ENCODE measurements at regions not wholly inside any gene's neighbourhood (a gene's known extent, or its start where the extent isn't known, plus 50 kb on each side); places are given as distances from the start of the nearest gene placed in this dataset.

DNA sequence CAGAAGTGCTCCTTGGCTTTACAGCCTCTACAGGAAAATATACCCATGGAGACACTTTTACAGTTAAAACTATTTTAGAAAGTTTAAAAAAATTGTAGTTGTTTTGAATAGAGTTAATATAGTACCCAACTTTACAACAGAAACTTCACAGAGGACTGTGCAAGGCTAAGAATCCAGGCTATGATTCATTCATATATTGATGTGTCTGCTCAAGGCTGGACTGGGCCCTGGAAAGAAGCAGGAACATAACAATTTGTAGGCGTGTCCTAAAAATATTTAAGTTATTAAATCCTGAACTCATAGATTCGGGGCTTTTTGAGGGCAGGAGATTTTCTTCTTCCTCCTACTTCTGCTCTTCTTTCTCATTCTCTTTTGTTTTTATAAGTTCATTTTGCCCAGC lies 291.5 kb upstream of the CCDC179 start:
- BruUV-seq (replicated peaks): no TSS peak
- Histone ChIP-seq H3K27me3 (ENCODE audit: insufficient read depth, low read depth) (no peaks in the 10 kb centered on the region), H4K20me1 (ENCODE audit: insufficient read depth) (no peaks in the 10 kb centered on the region), H3K36me3 (ENCODE audit: low read depth) (no peaks in the 10 kb centered on the region), H3K9me3 (ENCODE audit: insufficient read depth, low read depth) (no peaks in the 10 kb centered on the region), H3K27ac (no peak overlapping the region), H3F3A (ENCODE audit: insufficient read depth, low read depth) (no peaks in the 10 kb centered on the region), H3K79me2 (ENCODE audit: low read depth) (no peaks in the 10 kb centered on the region), H3K4me1 (replicated peaks; ENCODE audit: insufficient read depth) (no peaks in the 10 kb centered on the region), H3K4me3 (no peak overlapping the region), H3K9me2 (ENCODE audit: insufficient read depth) (no peaks in the 10 kb centered on the region), H3K4me2 (no peak overlapping the region), H2AFZ (no peak overlapping the region)
- POLR2A ChIA-PET (ENCODE audit: unreplicated experiment): no interaction called here
- intact Hi-C loops (cut with micrococcal nuclease; ENCODE audit: unreplicated experiment): no loop called here
- no peak for TF ChIP-seq EZH2 (IDR thresholded peaks at IDR 0.05; ENCODE audit: low read depth)
- TF ChIP-seq, protein P1, sequence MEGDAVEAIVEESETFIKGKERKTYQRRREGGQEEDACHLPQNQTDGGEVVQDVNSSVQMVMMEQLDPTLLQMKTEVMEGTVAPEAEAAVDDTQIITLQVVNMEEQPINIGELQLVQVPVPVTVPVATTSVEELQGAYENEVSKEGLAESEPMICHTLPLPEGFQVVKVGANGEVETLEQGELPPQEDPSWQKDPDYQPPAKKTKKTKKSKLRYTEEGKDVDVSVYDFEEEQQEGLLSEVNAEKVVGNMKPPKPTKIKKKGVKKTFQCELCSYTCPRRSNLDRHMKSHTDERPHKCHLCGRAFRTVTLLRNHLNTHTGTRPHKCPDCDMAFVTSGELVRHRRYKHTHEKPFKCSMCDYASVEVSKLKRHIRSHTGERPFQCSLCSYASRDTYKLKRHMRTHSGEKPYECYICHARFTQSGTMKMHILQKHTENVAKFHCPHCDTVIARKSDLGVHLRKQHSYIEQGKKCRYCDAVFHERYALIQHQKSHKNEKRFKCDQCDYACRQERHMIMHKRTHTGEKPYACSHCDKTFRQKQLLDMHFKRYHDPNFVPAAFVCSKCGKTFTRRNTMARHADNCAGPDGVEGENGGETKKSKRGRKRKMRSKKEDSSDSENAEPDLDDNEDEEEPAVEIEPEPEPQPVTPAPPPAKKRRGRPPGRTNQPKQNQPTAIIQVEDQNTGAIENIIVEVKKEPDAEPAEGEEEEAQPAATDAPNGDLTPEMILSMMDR (conservative IDR thresholded peaks at IDR 0.05): no peak
- no peak for DNase-seq
- CTCF ChIA-PET: no interaction called here

DNA sequence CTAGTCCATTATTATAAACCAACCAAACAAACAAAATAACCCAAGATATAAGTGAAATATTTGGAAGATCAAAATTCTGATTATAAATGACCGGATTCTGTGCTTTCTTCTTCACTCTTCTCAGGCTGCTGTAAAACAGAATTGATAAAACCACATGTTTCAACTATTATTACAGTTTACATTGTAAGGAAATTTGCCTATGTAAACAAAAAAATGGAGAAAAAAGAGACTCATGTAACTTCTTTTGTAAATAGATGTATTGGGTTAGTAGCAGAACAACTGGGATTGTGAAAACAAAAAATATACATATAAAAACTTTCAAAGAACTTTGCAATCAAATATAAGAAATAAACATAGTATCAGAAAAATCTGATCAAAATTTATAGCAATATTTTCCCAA lies 295.2 kb upstream of the CCDC179 start:
- intact Hi-C loops (cut with micrococcal nuclease; ENCODE audit: unreplicated experiment): no loop called here
- CTCF ChIA-PET: no interaction called here
- H3K27ac ChIP-seq: no peak overlapping the region

DNA sequence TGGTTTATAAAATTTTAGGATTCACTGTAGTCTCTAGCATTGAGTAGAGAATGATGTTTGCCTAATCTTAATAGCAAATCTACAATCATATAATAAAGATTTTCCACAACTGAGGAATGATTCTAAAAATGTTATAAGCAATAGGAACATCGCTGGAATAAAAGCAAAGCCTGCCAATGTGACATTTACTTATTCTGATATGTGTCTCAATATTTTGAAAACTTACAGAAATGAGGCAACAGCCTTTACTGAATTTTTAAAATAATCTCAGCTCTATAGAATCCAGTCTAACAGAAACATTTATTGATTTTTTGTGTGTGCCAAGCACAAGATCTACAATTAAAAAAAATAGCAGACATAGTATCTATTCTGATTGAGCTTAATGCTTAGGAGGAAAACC lies 303.7 kb upstream of the CCDC179 start:
- intact Hi-C loops (cut with micrococcal nuclease; ENCODE audit: unreplicated experiment): no loop called here
- Histone ChIP-seq H3K4me2 (no peak overlapping the region), H2AFZ (no peak overlapping the region), H3K27me3 (ENCODE audit: insufficient read depth, low read depth) (no peaks in the 10 kb centered on the region), H3K27ac (no peak overlapping the region), H4K20me1 (ENCODE audit: insufficient read depth) (no peaks in the 10 kb centered on the region), H3K9me3 (ENCODE audit: insufficient read depth, low read depth) (no peaks in the 10 kb centered on the region), H3K9me2 (ENCODE audit: insufficient read depth) (no peaks in the 10 kb centered on the region), H3K79me2 (ENCODE audit: low read depth) (no peaks in the 10 kb centered on the region), H3F3A (ENCODE audit: insufficient read depth, low read depth) (no peaks in the 10 kb centered on the region), H3K4me3 (no peak overlapping the region), H3K4me1 (replicated peaks; ENCODE audit: insufficient read depth) (no peaks in the 10 kb centered on the region), H3K36me3 (ENCODE audit: low read depth) (no peaks in the 10 kb centered on the region)
- no peak for TF ChIP-seq EZH2 (IDR thresholded peaks at IDR 0.05; ENCODE audit: low read depth)
- TF ChIP-seq, protein P1 (conservative IDR thresholded peaks at IDR 0.05): no peak
- ChIA-PET CTCF (no interaction called here), POLR2A (ENCODE audit: unreplicated experiment) (no interaction called here)
- no peak for DNase-seq
- BruUV-seq (replicated peaks): no TSS peak

More for the DNA sequence above, 295.2 kb upstream of the CCDC179 start:
- POLR2A ChIA-PET (ENCODE audit: unreplicated experiment): no interaction called here
- TF ChIP-seq EZH2 (IDR thresholded peaks at IDR 0.05; ENCODE audit: low read depth): no peak
- TF ChIP-seq, protein P1 (conservative IDR thresholded peaks at IDR 0.05): no peak
- no peaks in the 10 kb centered on the region for H3F3A ChIP-seq (ENCODE audit: insufficient read depth, low read depth)
- no peaks in the 10 kb centered on the region for H3K36me3 ChIP-seq (ENCODE audit: low read depth)
- H3K4me1 ChIP-seq (replicated peaks; ENCODE audit: insufficient read depth): no peaks in the 10 kb centered on the region
- no peak overlapping the region for H3K4me3 ChIP-seq
- no peaks in the 10 kb centered on the region for H3K9me3 ChIP-seq (ENCODE audit: insufficient read depth, low read depth)
- no peaks in the 10 kb centered on the region for H3K9me2 ChIP-seq (ENCODE audit: insufficient read depth)
- no peak for DNase-seq
- BruUV-seq (replicated peaks): no TSS peak
- H2AFZ ChIP-seq: no peak overlapping the region
- no peaks in the 10 kb centered on the region for H3K27me3 ChIP-seq (ENCODE audit: insufficient read depth, low read depth)
- H3K79me2 ChIP-seq (ENCODE audit: low read depth): no peaks in the 10 kb centered on the region
- no peak overlapping the region for H3K4me2 ChIP-seq
- H4K20me1 ChIP-seq (ENCODE audit: insufficient read depth): no peaks in the 10 kb centered on the region

All from PC-9 (cell line).